GM12878 (cell line): ENCODE measurements at regions not wholly inside any gene's neighbourhood (a gene's known extent, or its start where the extent isn't known, plus 50 kb on each side); places are given as distances from the start of the nearest gene placed in this dataset.

Source experiments
- ATAC-seq: fragments of 200-7000 bp; cut with Tn5 transposase; 3 replicates; pipeline ENCODE4 v1.9.1; 2020; ENCODE audit warnings: mild to moderate bottlenecking, moderate library complexity
- BruUV-seq: library from RNA; stranded (reverse); fragments of 400-500 nt; replicated peaks from 2 replicates; lab custom pipeline; 2021; lab: Mats Ljungman, UMichigan
- CTCF ChIA-PET: fragments of 300-600 bp; sonication (Branson Sonifier 250); formaldehyde crosslinking; extraction: SDS; loops from one replicate; lab custom pipeline; 2021; ENCODE audit warnings: inconsistent platforms; lab: Yijun Ruan, JAX
- POLR2A ChIA-PET: fragments of 350-600 bp; formaldehyde crosslinking; extraction: SDS; loops from one replicate; lab custom pipeline; 2021; ENCODE audit warnings: inconsistent platforms; lab: Charles Lee
- RAD21 ChIA-PET: fragments of 300-600 bp; sonication (Branson Sonifier 250); formaldehyde crosslinking; loops from one replicate; lab custom pipeline; 2023; ENCODE audit warnings: antibody characterized with exemption; ENCODE audit not compliant: unreplicated experiment; lab: Charles Lee
- SMC1A ChIA-PET: fragments of 300-600 bp; sonication (Branson Sonifier 250); formaldehyde crosslinking; loops from one replicate; lab custom pipeline; 2023; ENCODE audit not compliant: unreplicated experiment, uncharacterized antibody; lab: Charles Lee
- DNase-seq: peaks from one replicate; pipeline ENCODE4 v3.0.0-alpha.2; 2011; ENCODE audit warnings: low read depth, low spot score
- FAIRE-seq: peaks from 3 replicates; lab custom pipeline; 2011; peaks lifted over from hg19 to GRCh38; lab: Jason Lieb, UNC
- H2AFZ ChIP-seq: 2 replicates; pipeline ENCODE4 v1.6.0; 2011; ENCODE audit warnings: low read depth, low read length, control low read depth; ENCODE audit not compliant: control insufficient read depth
- H3K27ac ChIP-seq: 2 replicates; pipeline ENCODE4 v1.5.1; 2011; ENCODE audit warnings: control low read depth; ENCODE audit not compliant: control insufficient read depth, insufficient read depth
- H3K27me3 ChIP-seq, 2 experiments: replicated peaks in 1 of 2; 2 replicates each; pipeline versions ENCODE4 v1.6.0 to v1.6.1; 2011; ENCODE audit warnings: low read length in 1 of 2; ENCODE audit not compliant: control insufficient read depth in 2 of 2, insufficient read depth in 2 of 2
- H3K36me3 ChIP-seq, 2 experiments: 2 replicates each; pipeline ENCODE4 v1.5.1; 2011; ENCODE audit warnings: low read length in 1 of 2; ENCODE audit not compliant: control insufficient read depth in 2 of 2, insufficient read depth in 2 of 2
- H3K4me1 ChIP-seq: 2 replicates; pipeline ENCODE4 v1.6.1; 2011; ENCODE audit warnings: mild to moderate bottlenecking, low read length, moderate library complexity, mixed read lengths; ENCODE audit not compliant: control insufficient read depth, insufficient read depth
- H3K4me2 ChIP-seq: 2 replicates; pipeline ENCODE4 v1.6.0; 2011; ENCODE audit warnings: control low read depth; ENCODE audit not compliant: control insufficient read depth, insufficient read depth
- H3K4me3 ChIP-seq: fragments of 200-600 bp; sonication (generic); 2 replicates; pipeline ENCODE4 v1.5.1; 2016
- H3K79me2 ChIP-seq: 2 replicates; pipeline ENCODE4 v1.6.0; 2011; ENCODE audit warnings: low read length; ENCODE audit not compliant: control insufficient read depth, insufficient read depth
- H3K9ac ChIP-seq: 2 replicates; pipeline ENCODE4 v1.8.0; 2011; ENCODE audit warnings: low read length, control low read depth, mixed read lengths; ENCODE audit not compliant: control insufficient read depth, insufficient read depth
- H3K9me3 ChIP-seq: replicated peaks from 3 replicates; pipeline ENCODE4 v1.5.1; 2011; ENCODE audit warnings: mild to moderate bottlenecking, low read length; ENCODE audit not compliant: control insufficient read depth, insufficient read depth
- H4K20me1 ChIP-seq: 2 replicates; pipeline ENCODE4 v1.6.0; 2011; ENCODE audit not compliant: control insufficient read depth, insufficient read depth
- ATF2 ChIP-seq: IDR thresholded peaks from 2 replicates; pipeline ENCODE4 v1.6.1; 2012; ENCODE audit warnings: low read length, inconsistent platforms
- FOS ChIP-seq: IDR thresholded peaks from 3 replicates; pipeline ENCODE4 v1.6.1; 2011; ENCODE audit warnings: borderline replicate concordance; ENCODE audit not compliant: insufficient read length; ENCODE audit errors: extremely low read depth
- HDAC2 ChIP-seq: fragments of 200-600 bp; sonication (generic); IDR thresholded peaks from 2 replicates; pipeline ENCODE4 v1.6.1; 2017
- HSF1 ChIP-seq: fragments of 150-350 bp; IDR thresholded peaks from 2 replicates; pipeline ENCODE4 v1.6.1; 2014; ENCODE audit warnings: mild to moderate bottlenecking, low read depth, low read length
- KDM1A ChIP-seq: fragments of 200-600 bp; sonication (generic); IDR thresholded peaks from 2 replicates; pipeline ENCODE4 v1.6.1; 2016; ENCODE audit warnings: borderline replicate concordance
- PAX8 ChIP-seq: fragments of 450-650 bp; IDR thresholded peaks from 2 replicates; pipeline ENCODE4 v1.6.1; 2017; ENCODE audit warnings: mild to moderate bottlenecking, moderate library complexity
- POLR2AphosphoS5 ChIP-seq: IDR thresholded peaks from 2 replicates; pipeline ENCODE4 v1.6.1; 2011; ENCODE audit warnings: mild to moderate bottlenecking, low read length, inconsistent platforms
- SUZ12 ChIP-seq: fragments of 200-600 bp; sonication (generic); IDR thresholded peaks from one replicate; pipeline ENCODE4 v1.6.1; 2018; ENCODE audit warnings: antibody characterized with exemption, mild to moderate bottlenecking; ENCODE audit not compliant: unreplicated experiment
- TARDBP ChIP-seq: IDR thresholded peaks from 2 replicates; pipeline ENCODE4 v1.6.1; 2016; ENCODE audit warnings: borderline replicate concordance
- TCF7 ChIP-seq: IDR thresholded peaks from 2 replicates; pipeline ENCODE4 v1.6.1; 2014; ENCODE audit warnings: antibody characterized with exemption, borderline replicate concordance
- WGBS: methylation state at CpG from one replicate; pipeline ENCODE4 v1.1.6; 2016; ENCODE audit warnings: low lambda C conversion rate; ENCODE audit not compliant: insufficient replicate concordance, insufficient coverage; ENCODE audit errors: missing lambda C conversion rate; 5-methylcytosine and 5-hydroxymethylcytosine counted together
- in situ Hi-C: fragments of 300-500 bp; cut with MboI; formaldehyde crosslinking; loops from 9 replicates; pipeline ENCODE4 v1.14.3; 2018; ENCODE audit warnings: mixed read lengths
- intact Hi-C: fragments of 100-400 bp; cut with micrococcal nuclease; formaldehyde crosslinking; loops from one replicate; pipeline ENCODE4 v1.14.2; 2022; ENCODE audit not compliant: unreplicated experiment
- TF ChIP-seq, protein P1 (sequence below): IDR thresholded peaks from 2 replicates; pipeline ENCODE4 v1.6.1; 2011; ENCODE audit warnings: borderline replicate concordance, low read depth, mild to moderate bottlenecking, moderate library complexity, low read length; ENCODE audit not compliant: insufficient read depth, poor library complexity, severe bottlenecking
- TF ChIP-seq, protein P2 (sequence below): IDR thresholded peaks from 2 replicates; pipeline ENCODE4 v1.6.1; 2012; ENCODE audit warnings: low read depth, low read length, improper control_type of control experiment

DNA sequence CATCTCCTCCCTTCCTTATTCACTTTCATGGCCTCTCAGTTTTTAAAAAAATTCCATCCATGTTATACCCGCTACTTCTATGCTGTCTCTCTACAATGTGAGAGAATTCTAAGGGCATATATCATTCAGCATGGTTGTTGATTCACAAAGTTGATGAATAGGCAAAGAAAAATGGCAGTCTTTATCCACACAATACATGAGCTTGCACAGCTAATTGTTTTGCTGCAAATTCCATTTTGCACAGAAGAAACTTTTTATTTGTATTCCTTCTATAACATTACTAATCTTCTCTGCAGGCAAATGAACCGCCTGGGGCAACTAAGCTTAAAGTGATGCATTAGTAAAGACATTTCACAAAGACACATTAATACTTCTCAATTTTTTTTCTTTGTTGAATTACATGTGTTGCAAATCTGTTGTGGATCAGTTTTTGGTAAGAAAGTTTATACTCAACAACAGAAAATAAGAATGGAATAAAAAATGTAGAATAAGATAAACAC, 196.9 kb downstream of the LIG4 start:
- Histone ChIP-seq H3K9me3 (no peaks in the 10 kb centered on the region), H3K4me3 (no peak overlapping the region), H3K27ac (no peak overlapping the region), H4K20me1 (no peaks in the 10 kb centered on the region), H3K4me2 (no peak overlapping the region), H3K9ac (no peak overlapping the region), H3K36me3 (no peaks in the 10 kb centered on the region), H3K27me3 (no peaks in the 10 kb centered on the region), H2AFZ (no peak overlapping the region), H3K79me2 (no peaks in the 10 kb centered on the region), H3K4me1 (no peaks in the 10 kb centered on the region)
- RAD21 ChIA-PET: no interaction called here
- DNase-seq (no peak), FAIRE-seq (no peak), ATAC-seq (no peak)
- SMC1A ChIA-PET: no interaction called here
- in situ Hi-C loops (no loop called here), intact Hi-C loops (no loop called here)
- CTCF ChIA-PET: no interaction called here
- WGBS: 0% methylated on average over 2 of the region's 2 CpGs
- TF ChIP-seq TARDBP: no peak
- POLR2A ChIA-PET: no interaction called here
- BruUV-seq: no TSS peak

DNA sequence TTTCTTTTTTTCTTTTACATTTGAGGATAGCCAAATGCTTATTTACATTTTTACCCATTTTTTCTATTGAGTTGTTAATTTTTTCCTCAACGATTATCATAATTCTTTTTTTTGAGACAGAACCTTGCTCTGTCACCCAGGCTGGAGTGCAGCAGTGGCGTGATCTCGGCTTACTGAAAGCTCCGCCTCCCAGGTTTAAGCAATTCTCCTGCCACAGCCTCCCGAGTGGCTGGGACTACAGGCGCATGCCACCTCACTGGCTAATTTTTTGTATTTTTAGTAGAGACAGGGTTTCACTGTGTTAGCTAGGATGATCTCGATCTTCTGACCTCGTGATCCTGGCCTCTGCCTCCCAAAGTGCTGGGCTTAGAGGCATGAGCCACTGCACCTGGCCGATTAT, 208.7 kb downstream of the LIG4 start:
- no peak for DNase-seq
- Histone ChIP-seq H3K4me2 (no peak overlapping the region), H2AFZ (no peak overlapping the region), H4K20me1 (no peaks in the 10 kb centered on the region), H3K4me1 (no peaks in the 10 kb centered on the region), H3K27ac (no peak overlapping the region), H3K9ac (no peak overlapping the region), H3K27me3 (no peaks in the 10 kb centered on the region), H3K36me3 (no peaks in the 10 kb centered on the region), H3K4me3 (no peak overlapping the region), H3K9me3 (no peaks in the 10 kb centered on the region), H3K79me2 (no peaks in the 10 kb centered on the region)
- no TSS peak for BruUV-seq
- intact Hi-C loops: no loop called here
- no peak for FAIRE-seq
- ChIA-PET RAD21 (no interaction called here), POLR2A (no interaction called here), SMC1A (no interaction called here), CTCF (no interaction called here)
- 28% methylated on average over 9 of the region's 9 CpGs for WGBS
- ATAC-seq: no peak
- in situ Hi-C loops: no loop called here
- TF ChIP-seq, protein P1, sequence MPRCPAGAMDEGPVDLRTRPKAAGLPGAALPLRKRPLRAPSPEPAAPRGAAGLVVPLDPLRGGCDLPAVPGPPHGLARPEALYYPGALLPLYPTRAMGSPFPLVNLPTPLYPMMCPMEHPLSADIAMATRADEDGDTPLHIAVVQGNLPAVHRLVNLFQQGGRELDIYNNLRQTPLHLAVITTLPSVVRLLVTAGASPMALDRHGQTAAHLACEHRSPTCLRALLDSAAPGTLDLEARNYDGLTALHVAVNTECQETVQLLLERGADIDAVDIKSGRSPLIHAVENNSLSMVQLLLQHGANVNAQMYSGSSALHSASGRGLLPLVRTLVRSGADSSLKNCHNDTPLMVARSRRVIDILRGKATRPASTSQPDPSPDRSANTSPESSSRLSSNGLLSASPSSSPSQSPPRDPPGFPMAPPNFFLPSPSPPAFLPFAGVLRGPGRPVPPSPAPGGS: no peak
- TF ChIP-seq SUZ12: no peak
- no peak for TF ChIP-seq FOS
- TF ChIP-seq KDM1A: no peak
- TF ChIP-seq, protein P2, sequence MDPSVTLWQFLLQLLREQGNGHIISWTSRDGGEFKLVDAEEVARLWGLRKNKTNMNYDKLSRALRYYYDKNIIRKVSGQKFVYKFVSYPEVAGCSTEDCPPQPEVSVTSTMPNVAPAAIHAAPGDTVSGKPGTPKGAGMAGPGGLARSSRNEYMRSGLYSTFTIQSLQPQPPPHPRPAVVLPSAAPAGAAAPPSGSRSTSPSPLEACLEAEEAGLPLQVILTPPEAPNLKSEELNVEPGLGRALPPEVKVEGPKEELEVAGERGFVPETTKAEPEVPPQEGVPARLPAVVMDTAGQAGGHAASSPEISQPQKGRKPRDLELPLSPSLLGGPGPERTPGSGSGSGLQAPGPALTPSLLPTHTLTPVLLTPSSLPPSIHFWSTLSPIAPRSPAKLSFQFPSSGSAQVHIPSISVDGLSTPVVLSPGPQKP: no peak
- no peak for TF ChIP-seq ATF2
- TF ChIP-seq POLR2AphosphoS5: no peak
- TF ChIP-seq TCF7: no peak
- no peak for TF ChIP-seq PAX8
- no peak for TF ChIP-seq HDAC2
- TF ChIP-seq HSF1: no peak
